Psoas muscle (tissue), 7 donors: ENCODE measurements at regions not wholly inside any gene's neighbourhood (a gene's known extent, or its start where the extent isn't known, plus 50 kb on each side); places are given as distances from the start of the nearest gene placed in this dataset.

Experiments
- ATAC-seq, 4 donors: fragments of 200-7000 bp; cut with Tn5 transposase; one replicate each; pipeline ENCODE4 v1.9.1; 2020; ENCODE audit warnings: moderate library complexity in 3 of 4, mild to moderate bottlenecking in 2 of 4
- DNase-seq, 2 donors: peaks; one replicate each; pipeline ENCODE4 v3.0.0-alpha.2; 2020
- H3K27ac ChIP-seq: fragments of 200-600 bp; one replicate; pipeline ENCODE4 v1.8.0; 2022
- H3K27me3 ChIP-seq, 3 donors: fragments of 200-600 bp in 1 of 3; one replicate each; pipeline versions ENCODE4 v1.6.1 to v1.8.0; 2013 to 2022; ENCODE audit warnings: low read length in 2 of 3, mild to moderate bottlenecking in 2 of 3, moderate library complexity in 1 of 3; ENCODE audit not compliant: insufficient read depth in 3 of 3
- H3K36me3 ChIP-seq, 2 donors: fragments of 200-600 bp in 1 of 2; one replicate each; pipeline versions ENCODE4 v1.6.1 to v1.8.0; 2013 to 2022; ENCODE audit warnings: low read depth in 1 of 2, mild to moderate bottlenecking in 1 of 2, moderate library complexity in 1 of 2; ENCODE audit not compliant: insufficient read depth in 1 of 2
- H3K4me1 ChIP-seq: fragments of 200-600 bp; one replicate; pipeline ENCODE4 v1.8.0; 2022
- H3K4me3 ChIP-seq: fragments of 200-600 bp; one replicate; pipeline ENCODE4 v1.8.0; 2022; ENCODE audit warnings: mild to moderate bottlenecking
- H3K9me3 ChIP-seq: fragments of 200-600 bp; one replicate; pipeline ENCODE4 v1.8.0; 2022
- WGBS, 3 donors: extraction: QIAGEN DNeasy Blood & Tissue Kit; methylation state at CpG; one replicate each; pipeline versions ENCODE4 v1.1.6 to v1.1.7; 2013; 5-methylcytosine and 5-hydroxymethylcytosine counted together
- intact Hi-C, 2 donors: fragments of 100-400 bp; cut with DNase I; formaldehyde crosslinking; loops; one replicate each; pipeline versions ENCODE4 v1.11.0 to v1.14.2; 2022
- TF ChIP-seq, protein P1 (sequence below): fragments of 200-600 bp; IDR thresholded peaks from one replicate; pipeline ENCODE4 v1.8.0; 2022; ENCODE audit warnings: antibody characterized with exemption
- donor health status: healthy with polysubstance abuse.
- donor health status: DM: no; HTN: no; CAD: no; lungs with moderate emphysema.
- donor health status: Bipolar disorder and iron deficiency.
- donor health status: healthy.
- donor health status: DM: yes; HTN: yes; CAD: no.
- donor health status: DM: no; HTN: no; CAD: no.
- donor health status: DM: yes; HTN: yes; CAD: no.

DNA sequence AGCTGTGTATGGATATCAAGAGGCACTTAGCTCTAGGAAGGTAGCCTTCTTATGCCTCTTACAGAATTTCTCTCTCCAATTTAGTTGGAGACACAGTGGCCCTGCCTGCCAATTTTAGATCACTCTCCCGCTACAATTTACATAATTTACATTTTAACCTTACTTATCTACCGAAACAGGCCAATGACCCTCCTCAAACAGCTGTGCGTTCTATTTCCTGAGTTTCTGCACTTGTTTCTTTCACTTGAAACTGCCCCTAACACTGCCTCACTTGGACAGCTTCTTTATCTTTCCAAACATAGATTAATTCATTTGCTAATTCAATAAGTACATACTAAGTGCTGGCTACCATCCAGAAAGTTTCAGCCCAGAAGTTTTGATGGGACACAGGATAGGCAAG is 52.9 kb upstream of the HDDC2 start:
- DNase-seq: no peak
- no peak for ATAC-seq
- peaks cover 0 to 4% (median 0%) of the 10 kb centered on the region in 3 donors for H3K27me3 ChIP-seq
- WGBS, 3 donors: 74 to 83% (median 81%) methylated on average over 3 of the region's 3 CpGs
- TF ChIP-seq, protein P1, sequence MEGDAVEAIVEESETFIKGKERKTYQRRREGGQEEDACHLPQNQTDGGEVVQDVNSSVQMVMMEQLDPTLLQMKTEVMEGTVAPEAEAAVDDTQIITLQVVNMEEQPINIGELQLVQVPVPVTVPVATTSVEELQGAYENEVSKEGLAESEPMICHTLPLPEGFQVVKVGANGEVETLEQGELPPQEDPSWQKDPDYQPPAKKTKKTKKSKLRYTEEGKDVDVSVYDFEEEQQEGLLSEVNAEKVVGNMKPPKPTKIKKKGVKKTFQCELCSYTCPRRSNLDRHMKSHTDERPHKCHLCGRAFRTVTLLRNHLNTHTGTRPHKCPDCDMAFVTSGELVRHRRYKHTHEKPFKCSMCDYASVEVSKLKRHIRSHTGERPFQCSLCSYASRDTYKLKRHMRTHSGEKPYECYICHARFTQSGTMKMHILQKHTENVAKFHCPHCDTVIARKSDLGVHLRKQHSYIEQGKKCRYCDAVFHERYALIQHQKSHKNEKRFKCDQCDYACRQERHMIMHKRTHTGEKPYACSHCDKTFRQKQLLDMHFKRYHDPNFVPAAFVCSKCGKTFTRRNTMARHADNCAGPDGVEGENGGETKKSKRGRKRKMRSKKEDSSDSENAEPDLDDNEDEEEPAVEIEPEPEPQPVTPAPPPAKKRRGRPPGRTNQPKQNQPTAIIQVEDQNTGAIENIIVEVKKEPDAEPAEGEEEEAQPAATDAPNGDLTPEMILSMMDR: no peak
- H3K4me3 ChIP-seq: no peak overlapping the region
- H3K4me1 ChIP-seq: no peaks in the 10 kb centered on the region
- H3K9me3 ChIP-seq: no peaks in the 10 kb centered on the region
- no peaks in the 10 kb centered on the region for H3K36me3 ChIP-seq
- H3K27ac ChIP-seq: no peak overlapping the region
- intact Hi-C loops: no loop called here

DNA sequence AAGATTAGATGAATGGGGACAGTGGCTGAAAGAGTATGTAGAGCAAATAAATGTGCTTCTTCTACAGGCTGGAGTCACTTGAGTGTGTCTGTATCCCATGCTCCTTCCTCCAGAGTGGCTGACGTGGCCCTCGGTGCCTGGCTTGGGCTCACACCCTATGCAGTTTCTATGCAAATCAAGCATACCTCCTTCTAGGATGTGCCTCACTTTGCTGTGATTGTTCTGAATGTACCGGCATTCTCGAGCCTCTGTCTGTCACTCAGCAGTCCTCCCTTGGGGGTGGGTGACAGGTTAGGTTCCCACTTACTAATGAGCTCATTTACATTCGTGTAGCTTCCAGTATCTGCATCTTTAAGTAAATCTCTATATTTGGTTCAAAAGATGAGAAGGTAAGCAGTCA is 55.1 kb upstream of the HDDC2 start:
- H3K27ac ChIP-seq: peak overlapping the region; percentile 17
- DNase-seq: no peak
- intact Hi-C loops: no loop called here
- peaks cover under 1% of the 10 kb centered on the region for H3K4me1 ChIP-seq
- no peaks in the 10 kb centered on the region for H3K9me3 ChIP-seq
- H3K27me3 ChIP-seq: peaks cover 0 to 4% (median 0%) of the 10 kb centered on the region in 3 donors
- no peaks in the 10 kb centered on the region for H3K36me3 ChIP-seq
- TF ChIP-seq, protein P1: no peak
- no peak overlapping the region for H3K4me3 ChIP-seq
- no peak for ATAC-seq
- WGBS, 3 donors: 59 to 61% (median 61%) methylated on average over 5 of the region's 5 CpGs

DNA sequence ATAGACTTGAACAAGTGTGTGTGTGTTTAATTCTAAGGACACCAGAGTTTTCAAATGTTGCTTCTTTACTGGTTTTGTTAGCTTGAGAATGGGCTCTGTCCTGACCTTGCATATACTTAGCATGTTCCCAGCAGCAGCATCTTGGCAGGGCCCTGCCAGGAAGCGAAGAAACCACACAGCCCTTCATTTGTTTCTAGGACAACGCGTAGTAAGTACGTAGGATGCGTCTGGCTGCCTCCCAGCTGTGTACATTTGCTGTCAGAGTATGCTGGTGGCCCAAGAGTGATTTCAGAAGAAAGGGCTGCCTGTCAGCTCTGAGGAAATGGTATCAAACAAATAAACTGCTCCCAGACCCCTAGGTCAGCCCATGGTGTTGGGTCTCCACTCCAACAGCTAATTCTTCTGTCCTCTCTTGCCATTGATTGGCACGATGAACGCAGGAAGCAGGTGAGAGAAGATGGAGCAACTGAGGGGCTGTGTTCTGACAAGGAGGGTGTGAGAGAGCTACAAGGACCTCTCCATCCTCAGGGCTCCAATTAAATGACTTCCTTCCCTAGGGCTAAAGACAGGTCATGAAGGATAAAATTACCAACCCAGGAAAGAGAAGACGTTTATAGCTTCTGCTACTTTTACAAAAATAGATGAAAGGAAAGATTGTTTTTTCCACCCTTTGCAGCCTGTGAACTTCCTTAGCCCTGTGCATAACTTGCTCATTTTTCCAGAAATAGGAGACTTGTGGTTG is 55.9 kb upstream of the HDDC2 start:
- Histone ChIP-seq H3K27ac (peak overlapping the region; percentile 27), H3K27me3 (peaks cover 0 to 6% (median 0%) of the 10 kb centered on the region in 3 donors), H3K4me3 (no peak overlapping the region), H3K36me3 (no peaks in the 10 kb centered on the region), H3K4me1 (peaks cover 8% of the 10 kb centered on the region), H3K9me3 (no peaks in the 10 kb centered on the region)
- TF ChIP-seq, protein P1: no peak
- no peak for DNase-seq
- intact Hi-C loops: no loop called here
- ATAC-seq: no peak
- WGBS, 3 donors: 37 to 44% (median 40%) methylated on average over 8 of the region's 8 CpGs

DNA sequence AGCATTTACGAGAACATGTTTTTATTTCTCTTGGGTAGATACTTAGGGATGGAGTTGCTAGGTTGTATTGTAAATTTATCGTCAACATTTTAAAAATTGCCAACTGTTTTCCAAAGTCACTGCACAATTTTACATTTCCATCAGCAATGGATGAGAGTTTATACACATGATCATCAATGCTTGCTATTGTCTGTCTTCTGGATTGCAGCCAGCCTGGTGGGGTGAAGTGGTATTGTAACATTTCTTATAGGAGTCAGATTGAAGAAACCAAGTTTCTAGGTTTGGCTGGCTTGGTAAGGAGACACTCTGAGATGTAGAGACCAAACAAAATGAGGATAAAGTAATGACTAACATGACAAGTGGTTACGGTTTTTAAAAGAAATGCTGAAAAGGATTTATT is 57.1 kb upstream of the HDDC2 start:
- H3K9me3 ChIP-seq: no peaks in the 10 kb centered on the region
- ATAC-seq (no peak), DNase-seq (no peak)
- peaks cover 12% of the 10 kb centered on the region for H3K4me1 ChIP-seq
- no peak overlapping the region for H3K27ac ChIP-seq
- no peak overlapping the region for H3K4me3 ChIP-seq
- peaks cover 0 to 7% (median 0%) of the 10 kb centered on the region in 3 donors for H3K27me3 ChIP-seq
- TF ChIP-seq, protein P1: no peak
- intact Hi-C loops: no loop called here
- 88 to 96% (median 91%) methylated on average over 3 of the region's 3 CpGs for WGBS, 3 donors
- no peaks in the 10 kb centered on the region for H3K36me3 ChIP-seq
